IMR-90 (cell line): ENCODE measurements at regions not wholly inside any gene's neighbourhood (a gene's known extent, or its start where the extent isn't known, plus 50 kb on each side); places are given as distances from the start of the nearest gene placed in this dataset.

Experiments
- ATAC-seq: fragments of 200-7000 bp; cut with Tn5 transposase; 2 replicates; pipeline ENCODE4 v1.9.1; 2020; ENCODE audit warnings: low read depth, mild to moderate bottlenecking, moderate library complexity
- BruUV-seq: library from RNA; stranded (reverse); fragments of 400-500 nt; replicated peaks from 2 replicates; lab custom pipeline; 2021; lab: Mats Ljungman, UMichigan
- CTCF ChIA-PET: fragments of 300-600 bp; formaldehyde crosslinking; extraction: SDS; loops from one replicate; lab custom pipeline; 2021; ENCODE audit warnings: antibody characterized with exemption; lab: Yijun Ruan, JAX
- POLR2A ChIA-PET: fragments of 300-600 bp; sonication (Branson Sonifier 250); formaldehyde crosslinking; loops from one replicate; lab custom pipeline; 2022; ENCODE audit warnings: antibody characterized with exemption; ENCODE audit not compliant: unreplicated experiment; lab: Charles Lee
- DNase-seq: peaks from one replicate; pipeline ENCODE4 v3.0.0; 2013
- H2AFZ ChIP-seq: replicated peaks from 2 replicates; pipeline ENCODE3; 2013; ENCODE audit warnings: low read length, mild to moderate bottlenecking; ENCODE audit not compliant: poor library complexity
- H2AK5ac ChIP-seq: 2 replicates; pipeline ENCODE4 v1.6.1; 2013; ENCODE audit warnings: low read depth, low read length, inconsistent platforms
- H2AK9ac ChIP-seq: replicated peaks from 2 replicates; pipeline ENCODE3; 2013; ENCODE audit warnings: mild to moderate bottlenecking, low read depth, low read length, moderate library complexity; ENCODE audit not compliant: poor library complexity
- H2BK120ac ChIP-seq: 2 replicates; pipeline ENCODE4 v1.6.1; 2013; ENCODE audit warnings: low read depth, low read length, inconsistent platforms
- H2BK15ac ChIP-seq: 3 replicates; pipeline ENCODE4 v1.6.1; 2013; ENCODE audit warnings: low read depth, low read length, inconsistent platforms
- H2BK20ac ChIP-seq: 2 replicates; pipeline ENCODE4 v1.6.1; 2013; ENCODE audit warnings: low read depth, mild to moderate bottlenecking, inconsistent platforms, low read length, moderate library complexity
- H2BK5ac ChIP-seq: 2 replicates; pipeline ENCODE4 v1.6.1; 2013; ENCODE audit warnings: mild to moderate bottlenecking, low read depth, low read length, inconsistent platforms; ENCODE audit not compliant: poor library complexity, severe bottlenecking
- H3K14ac ChIP-seq: replicated peaks from 2 replicates; pipeline ENCODE4 v1.6.1; 2013; ENCODE audit warnings: low read depth, low read length, inconsistent platforms
- H3K18ac ChIP-seq: 2 replicates; pipeline ENCODE4 v1.6.1; 2013; ENCODE audit warnings: low read depth, low read length, control low read depth
- H3K23ac ChIP-seq: 2 replicates; pipeline ENCODE4 v1.6.1; 2013; ENCODE audit warnings: low read depth, low read length, inconsistent platforms
- H3K27ac ChIP-seq: 2 replicates; pipeline ENCODE4 v1.5.1; 2013; ENCODE audit warnings: mild to moderate bottlenecking, control low read depth, low read length; ENCODE audit not compliant: insufficient read depth
- H3K27me3 ChIP-seq: 2 replicates; pipeline ENCODE4 v1.6.1; 2013; ENCODE audit warnings: low read length; ENCODE audit not compliant: control insufficient read depth, insufficient read depth
- H3K36me3 ChIP-seq: 2 replicates; pipeline ENCODE4 v1.6.1; 2013; ENCODE audit warnings: low read length, mixed read lengths; ENCODE audit not compliant: control insufficient read depth, insufficient read depth
- H3K4ac ChIP-seq: 2 replicates; pipeline ENCODE4 v1.6.1; 2013; ENCODE audit warnings: low read depth, low read length, inconsistent platforms
- H3K4me1 ChIP-seq: 2 replicates; pipeline ENCODE4 v1.6.1; 2013; ENCODE audit warnings: low read length, mixed read lengths; ENCODE audit not compliant: control insufficient read depth, insufficient read depth
- H3K4me2 ChIP-seq: 2 replicates; pipeline ENCODE4 v1.6.1; 2013; ENCODE audit warnings: low read depth, mild to moderate bottlenecking, control low read depth, low read length, moderate library complexity
- H3K4me3 ChIP-seq: 2 replicates; pipeline ENCODE4 v1.5.1; 2013; ENCODE audit warnings: low read depth, mild to moderate bottlenecking, control low read depth, low read length, moderate library complexity; ENCODE audit not compliant: insufficient read depth
- H3K56ac ChIP-seq: 2 replicates; pipeline ENCODE4 v1.6.1; 2013; ENCODE audit warnings: low read length, inconsistent platforms; ENCODE audit not compliant: insufficient read depth; ENCODE audit errors: extremely low read depth
- H3K79me1 ChIP-seq, 2 experiments: 2 replicates each; pipeline ENCODE4 v1.6.1; 2013; ENCODE audit warnings: low read length in 2 of 2, inconsistent platforms in 1 of 2, low read depth in 1 of 2
- H3K9ac ChIP-seq: 2 replicates; pipeline ENCODE4 v1.6.1; 2013; ENCODE audit warnings: low read depth, low read length, control low read depth
- H3K9me1 ChIP-seq: 2 replicates; pipeline ENCODE4 v1.6.1; 2013; ENCODE audit warnings: low read length, inconsistent platforms; ENCODE audit not compliant: insufficient read depth
- H3K9me3 ChIP-seq: 2 replicates; pipeline ENCODE4 v1.6.1; 2013; ENCODE audit warnings: low read length; ENCODE audit not compliant: control insufficient read depth, insufficient read depth
- H4K20me1 ChIP-seq: 2 replicates; pipeline ENCODE4 v1.6.1; 2013; ENCODE audit warnings: low read length, inconsistent platforms; ENCODE audit not compliant: insufficient read depth
- H4K5ac ChIP-seq: 2 replicates; pipeline ENCODE4 v1.6.1; 2013; ENCODE audit warnings: mild to moderate bottlenecking, low read depth, low read length, control low read depth
- H4K8ac ChIP-seq, 2 experiments: 2 replicates each; pipeline ENCODE4 v1.6.1; 2013; ENCODE audit warnings: low read depth in 2 of 2, low read length in 2 of 2, control low read depth in 1 of 2, inconsistent platforms in 1 of 2
- H4K91ac ChIP-seq: 2 replicates; pipeline ENCODE4 v1.6.1; 2013; ENCODE audit warnings: low read depth, low read length, inconsistent platforms; ENCODE audit not compliant: insufficient read depth
- CHD1 ChIP-seq: IDR thresholded peaks from 2 replicates; pipeline ENCODE4 v1.6.1; 2012; ENCODE audit warnings: low read depth, low read length, improper control_type of control experiment
- MAFK ChIP-seq: IDR thresholded peaks from 2 replicates; pipeline ENCODE4 v1.6.1; 2012; ENCODE audit warnings: low read depth, low read length, improper control_type of control experiment
- RCOR1 ChIP-seq: IDR thresholded peaks from 2 replicates; pipeline ENCODE4 v1.6.1; 2012; ENCODE audit warnings: mild to moderate bottlenecking, low read length, improper control_type of control experiment; ENCODE audit not compliant: insufficient replicate concordance
- SMC3 ChIP-seq: fragments of 150-350 bp; IDR thresholded peaks from 2 replicates; pipeline ENCODE4 v1.6.1; 2016; ENCODE audit warnings: low read depth, mild to moderate bottlenecking, antibody characterized with exemption, low read length, moderate library complexity
- dilution Hi-C: fragments of 300-500 bp; cut with HindIII; formaldehyde crosslinking; loops from one replicate; pipeline ENCODE4 v1.14.3; 2018; ENCODE audit warnings: low sequenced_read_pairs; ENCODE audit not compliant: unreplicated experiment
- in situ Hi-C: fragments of 300-500 bp; cut with MboI; formaldehyde crosslinking; loops from 3 replicates; pipeline ENCODE4 v1.14.3; 2019; ENCODE audit warnings: low sequenced_read_pairs, inconsistent platforms, mixed read lengths
- intact Hi-C: fragments of 100-400 bp; cut with micrococcal nuclease; formaldehyde crosslinking; loops from 2 replicates; pipeline ENCODE4 v1.10.0; 2022

DNA sequence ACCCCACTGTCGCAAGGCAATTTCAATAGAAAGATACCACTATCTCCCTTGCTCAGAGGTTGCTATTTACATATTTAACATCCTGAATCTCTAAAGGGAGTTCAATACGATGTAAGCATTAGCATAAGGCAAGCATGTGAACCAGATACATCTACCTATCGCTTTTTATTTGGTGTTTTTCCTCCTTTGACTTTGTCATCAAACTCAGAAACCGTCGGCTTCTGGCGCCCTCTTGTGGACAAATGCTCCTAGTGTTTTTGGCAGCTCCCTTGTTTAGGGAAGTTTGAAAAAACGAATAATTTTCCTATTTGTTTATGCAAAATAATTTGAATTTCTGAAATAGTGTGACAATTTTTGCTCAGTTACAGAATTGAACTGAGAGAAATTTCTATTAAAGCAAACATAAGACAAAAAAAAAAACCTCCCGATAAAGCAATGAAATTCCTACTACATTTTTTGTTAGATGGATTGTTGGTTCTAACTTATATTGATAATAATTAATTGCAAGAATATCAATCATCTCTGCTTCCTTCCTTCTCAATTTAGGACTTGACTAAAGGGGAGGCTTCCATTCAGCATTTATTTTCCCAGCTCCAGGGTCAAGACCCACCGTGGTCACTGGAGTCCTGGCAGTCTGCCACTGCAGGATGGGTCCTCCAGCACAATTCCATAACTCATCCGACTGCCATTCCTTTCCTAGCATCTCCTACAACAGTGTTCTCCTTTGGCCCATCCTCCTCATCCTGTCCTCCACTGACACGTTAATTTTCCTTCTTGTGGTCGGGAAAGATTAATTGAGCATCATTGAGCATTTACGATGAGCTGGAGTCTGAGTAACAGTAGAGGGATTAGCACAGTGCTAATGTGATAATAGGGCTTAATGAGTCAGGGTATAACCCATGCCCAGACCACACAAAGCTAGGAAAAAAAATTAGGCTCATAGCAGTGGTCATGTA lies 131.8 kb upstream of the CHD1 start (continued):
- TF ChIP-seq MAFK = no peak
- peak; percentile 59 for TF ChIP-seq SMC3
- TF ChIP-seq CHD1 = no peak

- no peak overlapping the region for H2AK5ac ChIP-seq
- H3K9me3 ChIP-seq = no peaks in the 10 kb centered on the region
- in situ Hi-C loops (no loop called here), dilution Hi-C loops (no loop called here), intact Hi-C loops (loop anchor here (1.0 to 2.0 kb wide), 2 partner anchors 27 to 153 kb away; no protein-coding TSS in a partner anchor)
- no peak overlapping the region for H2BK120ac ChIP-seq
- no peak overlapping the region for H3K27ac ChIP-seq
- no peak overlapping the region for H3K9ac ChIP-seq
- ATAC-seq (no peak), DNase-seq (no peak)
- H3K4me3 ChIP-seq = no peak overlapping the region
- H3K23ac ChIP-seq = no peak overlapping the region
- no peak overlapping the region for H2BK5ac ChIP-seq
- H3K27me3 ChIP-seq = no peaks in the 10 kb centered on the region; the same call in 1 of the 2 replicates
- H3K14ac ChIP-seq = no peak overlapping the region
- no peaks in the 10 kb centered on the region for H3K79me1 ChIP-seq
- no peak for TF ChIP-seq RCOR1
- H4K20me1 ChIP-seq = no peaks in the 10 kb centered on the region
- H3K4ac ChIP-seq = no peak overlapping the region
- H3K56ac ChIP-seq = no peak overlapping the region
- no TSS peak for BruUV-seq
- H3K4me2 ChIP-seq = no peak overlapping the region
- no peak overlapping the region for H2AFZ ChIP-seq
- H3K9me1 ChIP-seq = peaks cover 6% of the 10 kb centered on the region; the same call in 1 of the 2 replicates
- ChIA-PET POLR2A (no interaction called here), CTCF (interaction anchor here (0.6 to 1.6 kb wide), 5 partner anchors 15 to 1813 kb away, joined by 3 to 8 read pairs (median 3); no protein-coding TSS in a partner anchor)
- no peak overlapping the region for H4K8ac ChIP-seq
- H4K5ac ChIP-seq = no peak overlapping the region
- H2AK9ac ChIP-seq = no peak overlapping the region
- no peak overlapping the region for H2BK20ac ChIP-seq
- H3K4me1 ChIP-seq = peaks cover 7% of the 10 kb centered on the region
- no peak overlapping the region for H3K18ac ChIP-seq
- H2BK15ac ChIP-seq = no peak overlapping the region
- no peaks in the 10 kb centered on the region for H3K36me3 ChIP-seq
- no peak overlapping the region for H4K91ac ChIP-seq
These were observed 130.9 kb upstream of the CHD1 start for GRCh38 chr5:99059685-99060084.
